B cell (primary cell): ENCODE measurements at regions not wholly inside any gene's neighbourhood (a gene's known extent, or its start where the extent isn't known, plus 50 kb on each side); places are given as distances from the start of the nearest gene placed in this dataset.

ENCODE experiments used
- CTCF ChIP-seq: fragments of 200-600 bp; IDR thresholded peaks from one replicate; pipeline ENCODE4 v1.8.0; 2022; ENCODE audit warnings: antibody characterized with exemption, mild to moderate bottlenecking
- EZH2 ChIP-seq: IDR thresholded peaks from 2 replicates; pipeline ENCODE4 v1.6.1; 2012; ENCODE audit warnings: borderline replicate concordance, low read depth, mild to moderate bottlenecking, moderate library complexity, low read length; ENCODE audit not compliant: insufficient read depth, poor library complexity, severe bottlenecking

GRCh38 chr3:159819676-159820075 is 169.0 kb upstream of the IL12A start:
- TF ChIP-seq CTCF = no peak
- TF ChIP-seq EZH2 = no peak
